ENCODE measurements at regions not wholly inside any gene's neighbourhood (a gene's known extent, or its start where the extent isn't known, plus 50 kb on each side); places are given as distances from the start of the nearest gene placed in this dataset.

- TF ChIP-seq CTCF (conservative IDR thresholded peaks at IDR 0.05; ENCODE audit: low read length) = no peak
- TF ChIP-seq EZH2phosphoT487 (IDR thresholded peaks at IDR 0.05; ENCODE audit: borderline replicate concordance, low read depth, low read length) = no peak
These were observed 187.6 kb upstream of the DMRT1 start for GRCh38 chr9:653856-654387.

Measured in OCI-LY7 (cell line).